ENCODE measurements at regions not wholly inside any gene's neighbourhood (a gene's known extent, or its start where the extent isn't known, plus 50 kb on each side); places are given as distances from the start of the nearest gene placed in this dataset.

GRCh38 chr5:63812693-63813092 is 149.6 kb downstream of the HTR1A start:
- Mint-ChIP-seq H3K4me1 (no peaks in the 10 kb centered on the region), H3K9me3 (peaks cover 13 to 22% of the 10 kb centered on the region in 2 experiments), H3K36me3 (ENCODE audit: insufficient read depth in 1 of 3, low read depth in 3 of 3) (peaks cover 14 to 18% (median 17%) of the 10 kb centered on the region in 3 experiments), H3K4me3 (no peak overlapping the region), H3K27me3 (ENCODE audit: low read depth) (no peaks in the 10 kb centered on the region), H3K27ac (no peak overlapping the region)
- H3K56ac ChIP-seq (ENCODE audit: insufficient read length, low read depth, low read length): no peak overlapping the region
- no CpG with 5 or more reads among the region's 3 CpGs for WGBS (ENCODE audit: extremely low coverage, insufficient read length, low lambda C conversion rate)
- H4K8ac ChIP-seq (replicated peaks; ENCODE audit: insufficient read length, low read depth, low read length): no peak overlapping the region
- no peak for DNase-seq
- H2BK15ac ChIP-seq (ENCODE audit: low read depth, low read length): no peak overlapping the region
- no peaks in the 10 kb centered on the region for H3K9me3 ChIP-seq (ENCODE audit: control insufficient read depth, low read depth, low read length)
- no peak overlapping the region for H3T11ph ChIP-seq (ENCODE audit: low read length)
- H2AFZ ChIP-seq (ENCODE audit: low read length): no peak overlapping the region
- no peak overlapping the region for H2BK12ac ChIP-seq (ENCODE audit: insufficient read length, low read depth, low read length)
- H3K79me1 ChIP-seq (ENCODE audit: insufficient read depth, low read depth, low read length, poor library complexity, severe bottlenecking): no peaks in the 10 kb centered on the region
- no peak overlapping the region for H4K5ac ChIP-seq (ENCODE audit: insufficient read length, low read depth, low read length)
- no peak overlapping the region for H2BK20ac ChIP-seq (ENCODE audit: low read depth, low read length, poor library complexity, severe bottlenecking)
- H4K20me1 ChIP-seq (ENCODE audit: control insufficient read depth, insufficient read depth, insufficient read length): no peaks in the 10 kb centered on the region
- H3K4ac ChIP-seq (ENCODE audit: low read depth, low read length): no peak overlapping the region
- no peak overlapping the region for H2AK5ac ChIP-seq (ENCODE audit: insufficient read length, low read length)
- no peak overlapping the region for H3K27ac ChIP-seq (ENCODE audit: insufficient read length, low read depth, low read length)
- no peak overlapping the region for H2BK5ac ChIP-seq (ENCODE audit: insufficient read length, low read length)
- H3K4me2 ChIP-seq (ENCODE audit: insufficient read depth, insufficient read length, low read length): no peak overlapping the region
- H3K23me2 ChIP-seq (ENCODE audit: insufficient read length, low read depth, low read length, poor library complexity, severe bottlenecking): no peaks in the 10 kb centered on the region
- no peaks in the 10 kb centered on the region for H3K4me1 ChIP-seq (ENCODE audit: insufficient read depth, low read length)
- no peak overlapping the region for H2BK120ac ChIP-seq (ENCODE audit: low read depth, low read length, poor library complexity, severe bottlenecking)
- no peak overlapping the region for H3K9ac ChIP-seq (ENCODE audit: extremely low read depth, insufficient read length, low read length)
- H4K91ac ChIP-seq (ENCODE audit: insufficient read length, low read depth, low read length): no peak overlapping the region
- TF ChIP-seq, protein P1, sequence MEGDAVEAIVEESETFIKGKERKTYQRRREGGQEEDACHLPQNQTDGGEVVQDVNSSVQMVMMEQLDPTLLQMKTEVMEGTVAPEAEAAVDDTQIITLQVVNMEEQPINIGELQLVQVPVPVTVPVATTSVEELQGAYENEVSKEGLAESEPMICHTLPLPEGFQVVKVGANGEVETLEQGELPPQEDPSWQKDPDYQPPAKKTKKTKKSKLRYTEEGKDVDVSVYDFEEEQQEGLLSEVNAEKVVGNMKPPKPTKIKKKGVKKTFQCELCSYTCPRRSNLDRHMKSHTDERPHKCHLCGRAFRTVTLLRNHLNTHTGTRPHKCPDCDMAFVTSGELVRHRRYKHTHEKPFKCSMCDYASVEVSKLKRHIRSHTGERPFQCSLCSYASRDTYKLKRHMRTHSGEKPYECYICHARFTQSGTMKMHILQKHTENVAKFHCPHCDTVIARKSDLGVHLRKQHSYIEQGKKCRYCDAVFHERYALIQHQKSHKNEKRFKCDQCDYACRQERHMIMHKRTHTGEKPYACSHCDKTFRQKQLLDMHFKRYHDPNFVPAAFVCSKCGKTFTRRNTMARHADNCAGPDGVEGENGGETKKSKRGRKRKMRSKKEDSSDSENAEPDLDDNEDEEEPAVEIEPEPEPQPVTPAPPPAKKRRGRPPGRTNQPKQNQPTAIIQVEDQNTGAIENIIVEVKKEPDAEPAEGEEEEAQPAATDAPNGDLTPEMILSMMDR (conservative IDR thresholded peaks at IDR 0.05): no peak
- H3K27me3 ChIP-seq (ENCODE audit: insufficient read depth, low read length): no peaks in the 10 kb centered on the region
- no peak overlapping the region for H3K23ac ChIP-seq (ENCODE audit: insufficient read length, low read depth, low read length)
- H3K79me2 ChIP-seq (ENCODE audit: insufficient read depth, low read length): no peaks in the 10 kb centered on the region
- H3K18ac ChIP-seq (ENCODE audit: insufficient read length, low read depth, low read length): no peak overlapping the region
- no peak overlapping the region for H3K14ac ChIP-seq (ENCODE audit: insufficient read depth, low read length)

All from H9 (cell line).